C4-2B (cell line): ENCODE measurements at regions not wholly inside any gene's neighbourhood (a gene's known extent, or its start where the extent isn't known, plus 50 kb on each side); places are given as distances from the start of the nearest gene placed in this dataset.

Source experiments
- H3K27ac ChIP-seq: fragments of 450-650 bp; 2 replicates; pipeline ENCODE4 v1.5.1; 2017
- ZFX ChIP-seq: fragments of 450-650 bp; IDR thresholded peaks from 2 replicates; pipeline ENCODE4 v1.6.1; 2017
- TF ChIP-seq, protein P1 (sequence below): fragments of 450-650 bp; conservative IDR thresholded peaks from 2 replicates; pipeline ENCODE4 v1.5.1; 2017; ENCODE audit warnings: mild to moderate bottlenecking

GRCh38 chrX:4175221-4175620, 461.8 kb upstream of the PRKX start:
- no peak overlapping the region for H3K27ac ChIP-seq
- TF ChIP-seq, protein P1, sequence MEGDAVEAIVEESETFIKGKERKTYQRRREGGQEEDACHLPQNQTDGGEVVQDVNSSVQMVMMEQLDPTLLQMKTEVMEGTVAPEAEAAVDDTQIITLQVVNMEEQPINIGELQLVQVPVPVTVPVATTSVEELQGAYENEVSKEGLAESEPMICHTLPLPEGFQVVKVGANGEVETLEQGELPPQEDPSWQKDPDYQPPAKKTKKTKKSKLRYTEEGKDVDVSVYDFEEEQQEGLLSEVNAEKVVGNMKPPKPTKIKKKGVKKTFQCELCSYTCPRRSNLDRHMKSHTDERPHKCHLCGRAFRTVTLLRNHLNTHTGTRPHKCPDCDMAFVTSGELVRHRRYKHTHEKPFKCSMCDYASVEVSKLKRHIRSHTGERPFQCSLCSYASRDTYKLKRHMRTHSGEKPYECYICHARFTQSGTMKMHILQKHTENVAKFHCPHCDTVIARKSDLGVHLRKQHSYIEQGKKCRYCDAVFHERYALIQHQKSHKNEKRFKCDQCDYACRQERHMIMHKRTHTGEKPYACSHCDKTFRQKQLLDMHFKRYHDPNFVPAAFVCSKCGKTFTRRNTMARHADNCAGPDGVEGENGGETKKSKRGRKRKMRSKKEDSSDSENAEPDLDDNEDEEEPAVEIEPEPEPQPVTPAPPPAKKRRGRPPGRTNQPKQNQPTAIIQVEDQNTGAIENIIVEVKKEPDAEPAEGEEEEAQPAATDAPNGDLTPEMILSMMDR = no peak
- no peak for TF ChIP-seq ZFX

DNA sequence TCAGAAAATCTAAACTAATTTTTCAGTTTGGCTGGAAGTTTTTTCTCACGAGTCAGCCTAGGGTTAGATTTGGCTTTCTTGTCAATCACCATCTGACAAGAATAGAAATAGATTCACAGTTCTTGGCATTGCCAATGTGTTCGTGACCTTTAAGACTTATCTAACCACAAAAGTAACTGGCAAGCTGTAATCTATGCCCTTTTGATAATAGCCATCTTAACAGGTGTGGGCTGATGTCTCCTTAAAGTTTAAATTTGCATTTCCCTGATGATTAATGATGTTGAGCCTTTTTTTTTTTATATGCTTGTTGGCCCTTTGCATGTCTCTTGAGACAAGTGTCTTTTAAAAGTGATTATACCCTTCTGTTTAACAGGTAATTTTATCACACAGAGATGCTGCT, 460.3 kb upstream of the PRKX start:
- no peak overlapping the region for H3K27ac ChIP-seq
- TF ChIP-seq, protein P1 = no peak
- no peak for TF ChIP-seq ZFX

- TF ChIP-seq, protein P1 = no peak
- TF ChIP-seq ZFX = no peak
- no peak overlapping the region for H3K27ac ChIP-seq
These were observed 438.3 kb upstream of the PRKX start for GRCh38 chrX:4151798-4152197.

GRCh38 chrX:4150259-4150658, 436.8 kb upstream of the PRKX start:
- no peak overlapping the region for H3K27ac ChIP-seq
- TF ChIP-seq ZFX = no peak
- TF ChIP-seq, protein P1 = no peak

DNA sequence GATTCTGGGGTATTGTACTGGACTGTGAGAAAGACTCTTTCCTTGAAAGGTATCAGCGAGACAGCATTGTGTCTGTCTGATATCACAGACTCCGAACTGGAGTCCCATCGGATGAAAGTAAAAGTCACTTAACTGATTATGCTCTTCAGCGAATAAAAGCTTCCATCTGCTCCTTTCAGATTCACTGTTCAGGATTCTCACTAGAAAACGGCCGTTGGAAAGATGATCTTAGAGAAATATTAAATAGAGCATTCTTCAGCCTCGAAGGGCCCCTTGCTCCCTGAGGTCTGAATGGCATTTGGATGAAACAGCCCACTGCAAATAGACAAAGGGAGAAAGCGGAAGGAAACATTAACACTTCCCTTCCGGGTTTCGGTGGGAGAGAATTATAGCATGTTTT, 416.2 kb upstream of the PRKX start:
- TF ChIP-seq, protein P1 = no peak
- H3K27ac ChIP-seq = no peak overlapping the region

DNA sequence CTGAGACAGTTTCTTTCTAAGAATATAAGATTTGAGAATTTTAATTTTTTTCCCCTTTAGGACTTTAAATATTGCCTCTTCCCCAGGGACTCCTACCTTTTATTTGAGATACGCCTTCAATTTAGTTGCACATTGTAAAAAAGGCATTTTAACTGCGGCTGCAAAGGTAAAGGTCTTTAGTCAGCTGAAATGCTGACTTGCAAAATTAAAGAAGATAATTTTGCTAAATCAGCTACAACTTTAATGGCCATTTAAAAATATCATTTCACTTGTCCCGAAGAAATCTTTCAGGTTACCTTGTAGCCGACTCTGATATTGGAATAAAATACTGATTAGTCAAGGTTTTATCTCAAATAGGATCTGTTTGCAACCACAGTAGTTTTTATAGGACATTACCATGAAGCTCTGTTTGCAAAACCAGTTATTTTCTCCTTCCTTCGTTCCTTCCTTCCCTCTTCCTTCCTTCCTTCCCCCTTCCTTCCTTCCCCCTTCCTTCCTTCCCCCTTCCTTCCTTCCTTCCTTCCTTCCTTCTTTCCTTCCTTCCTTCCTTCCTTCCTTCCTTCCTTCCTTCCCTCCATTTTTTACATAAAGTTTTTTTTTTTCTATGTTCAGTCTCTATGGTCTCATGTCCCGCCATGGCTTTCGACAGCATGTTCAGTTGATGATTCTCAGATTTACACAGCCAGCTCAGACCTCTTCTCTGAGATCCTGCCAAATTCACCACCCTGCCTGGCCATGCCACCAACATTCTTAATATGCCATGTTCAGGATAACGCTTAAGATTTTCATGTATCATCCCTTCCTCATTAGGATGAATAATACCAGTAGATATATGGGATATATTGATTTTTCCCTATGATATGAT, 405.4 kb upstream of the PRKX start:
- TF ChIP-seq ZFX = no peak
- TF ChIP-seq, protein P1 = no peak
- H3K27ac ChIP-seq = no peak overlapping the region

GRCh38 chrX:4110964-4111363, 397.5 kb upstream of the PRKX start:
- TF ChIP-seq, protein P1 = no peak
- TF ChIP-seq ZFX = no peak
- H3K27ac ChIP-seq = no peak overlapping the region
